ES-I3 (cell line): ENCODE measurements at regions not wholly inside any gene's neighbourhood (a gene's known extent, or its start where the extent isn't known, plus 50 kb on each side); places are given as distances from the start of the nearest gene placed in this dataset.

Experiments used
- H3K36me3 ChIP-seq: 2 replicates; pipeline ENCODE4 v1.6.1; 2013; ENCODE audit warnings: mild to moderate bottlenecking, low read length, control low read depth, moderate library complexity; ENCODE audit not compliant: insufficient read depth
- H3K4me1 ChIP-seq: 2 replicates; pipeline ENCODE4 v1.6.1; 2013; ENCODE audit warnings: mild to moderate bottlenecking, control low read depth, low read length; ENCODE audit not compliant: insufficient read depth
- H3K9ac ChIP-seq: 2 replicates; pipeline ENCODE4 v1.6.1; 2013; ENCODE audit warnings: low read depth, mild to moderate bottlenecking, low read length, moderate library complexity
- H3K9me3 ChIP-seq: 2 replicates; pipeline ENCODE4 v1.6.1; 2013; ENCODE audit warnings: mild to moderate bottlenecking, low read length, moderate library complexity; ENCODE audit not compliant: control insufficient read depth, insufficient read depth

DNA sequence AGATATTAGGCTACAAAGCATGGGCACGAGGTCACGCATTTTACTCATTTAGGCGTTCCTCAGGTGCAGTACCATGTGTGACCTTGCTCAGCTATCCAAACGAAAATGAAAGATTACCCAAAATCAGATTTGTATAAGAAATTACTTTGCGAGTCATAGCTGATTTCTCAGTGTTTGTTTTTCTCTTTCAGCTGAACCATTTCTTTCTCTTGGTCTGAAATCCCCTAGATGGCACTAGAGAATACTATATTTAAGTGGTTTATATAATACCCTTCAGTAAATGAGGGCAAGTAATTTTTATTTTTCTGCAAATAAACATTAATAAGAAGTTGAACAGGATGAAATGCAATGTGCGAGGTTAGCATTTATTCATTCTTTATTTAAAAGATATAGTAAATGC lies 496.6 kb downstream of the STIM2 start:
- peaks cover 15% of the 10 kb centered on the region for H3K4me1 ChIP-seq
- H3K9me3 ChIP-seq, result no peaks in the 10 kb centered on the region
- no peak overlapping the region for H3K9ac ChIP-seq
- H3K36me3 ChIP-seq, result no peaks in the 10 kb centered on the region

DNA sequence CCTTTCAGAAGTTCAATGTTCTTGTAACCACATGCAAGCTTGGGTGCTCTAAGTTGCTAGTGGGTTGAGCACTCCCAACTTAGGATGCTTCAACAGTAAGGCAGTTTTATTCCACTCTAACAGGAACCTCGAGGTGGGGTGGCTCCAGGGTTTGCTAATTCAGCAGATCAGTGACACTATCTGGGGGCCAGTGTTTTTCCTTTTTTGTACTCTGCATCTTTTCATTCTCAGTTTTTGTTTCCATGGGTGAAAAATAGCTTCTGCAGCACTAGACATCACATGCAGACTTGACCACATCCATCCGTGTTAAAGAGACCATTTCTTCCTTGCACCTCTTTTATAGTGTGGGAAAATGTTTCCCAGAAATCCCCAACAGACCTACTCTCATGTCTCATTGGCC lies 497.6 kb downstream of the STIM2 start:
- Histone ChIP-seq H3K36me3 (no peaks in the 10 kb centered on the region), H3K9ac (no peak overlapping the region), H3K9me3 (no peaks in the 10 kb centered on the region), H3K4me1 (peaks cover 15% of the 10 kb centered on the region)

DNA sequence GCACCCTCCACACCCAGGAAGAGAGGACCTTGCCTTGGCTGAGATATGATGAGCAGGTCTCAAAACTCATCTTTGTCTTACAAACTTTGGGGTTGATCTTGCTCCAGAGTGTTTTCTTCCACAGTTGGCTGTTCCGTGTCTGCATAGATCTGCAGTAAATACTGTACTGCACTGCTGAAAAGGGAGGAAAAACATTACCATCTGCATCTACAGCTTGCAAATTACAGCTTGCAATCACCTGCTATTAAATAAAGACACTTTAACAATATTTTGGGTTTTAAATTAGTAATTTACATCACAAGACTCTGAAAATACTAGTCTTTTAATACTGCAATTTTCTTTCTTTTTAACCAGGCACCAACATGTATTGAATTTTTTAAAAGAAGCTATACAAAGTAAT lies 499.5 kb downstream of the STIM2 start:
- Histone ChIP-seq H3K9me3 (no peaks in the 10 kb centered on the region), H3K4me1 (peaks cover 15% of the 10 kb centered on the region), H3K9ac (no peak overlapping the region), H3K36me3 (no peaks in the 10 kb centered on the region)

DNA sequence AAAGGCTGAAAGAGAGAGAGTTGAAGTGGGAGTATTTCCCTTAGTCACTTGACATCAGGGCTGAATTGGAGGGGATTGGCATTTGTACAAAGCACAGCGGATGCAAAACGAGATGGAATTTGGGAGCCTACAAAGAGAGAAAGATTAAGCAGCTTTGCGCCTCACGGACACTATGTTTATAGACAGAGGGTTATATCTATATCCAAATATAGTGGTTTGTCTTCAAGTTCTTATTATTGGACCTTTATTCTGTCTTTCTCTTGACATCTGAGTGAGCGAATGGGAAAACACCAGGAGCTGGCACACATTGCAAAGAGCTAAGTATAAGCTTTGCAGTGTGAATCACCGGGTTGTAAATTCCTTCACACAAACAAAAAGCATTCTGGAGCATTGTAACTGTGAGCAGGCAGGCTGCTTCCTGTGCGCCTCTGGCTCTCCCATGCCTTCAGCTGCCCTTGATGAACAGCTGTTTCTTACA lies 500.2 kb downstream of the STIM2 start:
- H3K9me3 ChIP-seq, result no peaks in the 10 kb centered on the region
- H3K9ac ChIP-seq, result no peak overlapping the region
- H3K4me1 ChIP-seq, result peaks cover 15% of the 10 kb centered on the region
- no peaks in the 10 kb centered on the region for H3K36me3 ChIP-seq

DNA sequence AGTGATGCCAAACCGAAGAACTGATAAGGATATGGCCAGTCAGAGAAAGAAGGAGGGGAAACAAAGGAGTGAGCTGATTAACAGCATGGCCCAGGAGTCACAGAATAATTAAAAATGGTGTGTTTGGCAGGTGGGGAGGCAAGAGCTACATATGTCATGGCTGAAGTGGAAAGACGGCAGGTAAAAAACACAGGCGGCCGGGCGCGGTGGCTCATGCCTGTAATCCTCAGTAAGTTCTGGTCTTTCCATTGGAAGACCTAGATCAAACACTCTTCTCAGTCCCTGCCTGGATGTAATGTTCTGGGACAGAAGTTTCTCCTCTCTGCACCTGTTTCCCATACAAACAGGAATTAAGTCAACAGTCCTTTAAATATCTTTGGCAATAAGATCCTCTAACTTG lies 503.9 kb downstream of the STIM2 start:
- no peaks in the 10 kb centered on the region for H3K9me3 ChIP-seq
- peaks cover 15% of the 10 kb centered on the region for H3K4me1 ChIP-seq
- H3K9ac ChIP-seq, result no peak overlapping the region
- H3K36me3 ChIP-seq, result no peaks in the 10 kb centered on the region

DNA sequence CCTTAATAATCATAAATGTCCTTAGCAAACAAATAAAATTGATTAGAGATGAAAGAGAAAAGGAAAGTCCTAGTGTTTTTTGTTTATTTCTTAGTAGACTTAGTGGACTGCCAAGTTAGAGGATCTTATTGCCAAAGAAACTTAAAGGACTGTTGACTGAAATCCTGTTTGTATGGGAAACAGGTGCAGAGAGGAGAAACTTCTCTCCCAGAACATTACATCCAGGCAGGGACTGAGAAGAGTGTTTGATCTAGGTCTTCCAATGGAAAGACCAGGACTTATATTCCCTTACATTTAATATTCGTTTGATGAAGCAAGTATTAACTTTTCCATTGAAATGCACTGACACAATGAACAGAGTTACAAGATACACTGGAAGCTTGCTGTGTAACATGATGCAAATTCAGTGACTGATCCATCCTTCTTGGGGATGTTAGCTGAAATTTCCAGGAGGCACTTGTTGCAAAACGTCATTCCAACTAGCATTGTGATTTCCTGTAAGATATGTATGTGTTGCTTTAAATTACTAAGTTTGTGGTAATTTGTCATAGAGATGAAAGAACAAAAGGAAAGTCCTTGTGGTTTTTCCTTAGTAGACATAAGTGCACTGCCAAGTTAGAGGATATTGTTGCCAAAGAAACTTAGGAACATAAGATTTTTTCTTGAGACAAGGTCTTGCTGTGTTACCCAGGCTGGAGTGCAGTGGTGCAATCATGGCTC lies 505.6 kb downstream of the STIM2 start:
- H3K9ac ChIP-seq, result no peak overlapping the region
- H3K9me3 ChIP-seq, result no peaks in the 10 kb centered on the region
- H3K4me1 ChIP-seq, result peaks cover 3% of the 10 kb centered on the region
- no peaks in the 10 kb centered on the region for H3K36me3 ChIP-seq

DNA sequence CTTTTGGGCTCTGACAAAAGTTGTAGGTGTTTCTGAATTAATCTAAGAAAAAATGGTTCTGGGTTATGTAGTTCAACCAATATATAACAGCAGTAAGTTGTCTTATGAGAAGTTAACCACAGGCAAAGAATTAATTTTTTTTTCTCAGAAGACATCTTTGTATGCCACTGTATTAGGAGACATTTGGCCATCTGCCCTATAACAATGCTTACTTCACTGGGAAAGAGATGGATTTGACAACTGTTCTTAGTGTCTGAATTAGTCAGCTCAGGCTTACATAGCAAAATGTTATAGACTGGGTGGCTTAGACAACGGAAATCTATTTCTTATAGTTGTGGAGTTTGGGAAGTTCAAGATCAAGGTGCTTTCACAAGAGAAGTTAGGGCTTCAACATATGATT lies 508.1 kb downstream of the STIM2 start:
- Histone ChIP-seq H3K9me3 (no peaks in the 10 kb centered on the region), H3K4me1 (no peaks in the 10 kb centered on the region), H3K36me3 (no peaks in the 10 kb centered on the region), H3K9ac (no peak overlapping the region)

DNA sequence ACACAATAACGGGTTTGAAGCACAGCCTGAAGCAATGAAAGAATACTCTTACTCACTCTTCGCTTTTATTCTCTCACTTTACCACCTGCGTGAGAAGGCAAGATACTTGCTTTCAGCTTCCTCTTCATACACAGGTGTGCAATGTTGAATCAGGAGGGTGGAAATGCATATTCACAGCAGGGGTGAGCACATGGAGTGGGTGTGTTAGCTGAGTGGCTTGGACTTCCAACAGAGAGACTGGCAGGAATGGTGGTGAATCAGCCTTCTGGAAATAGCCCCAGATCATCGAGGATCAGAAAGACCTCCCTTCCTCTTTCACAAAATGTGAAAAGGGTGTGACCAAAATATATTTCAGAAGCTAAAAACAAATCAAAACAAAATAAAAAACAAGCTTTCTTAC lies 521.2 kb downstream of the STIM2 start:
- Histone ChIP-seq H3K4me1 (no peaks in the 10 kb centered on the region), H3K36me3 (no peaks in the 10 kb centered on the region), H3K9ac (no peak overlapping the region), H3K9me3 (no peaks in the 10 kb centered on the region)

DNA sequence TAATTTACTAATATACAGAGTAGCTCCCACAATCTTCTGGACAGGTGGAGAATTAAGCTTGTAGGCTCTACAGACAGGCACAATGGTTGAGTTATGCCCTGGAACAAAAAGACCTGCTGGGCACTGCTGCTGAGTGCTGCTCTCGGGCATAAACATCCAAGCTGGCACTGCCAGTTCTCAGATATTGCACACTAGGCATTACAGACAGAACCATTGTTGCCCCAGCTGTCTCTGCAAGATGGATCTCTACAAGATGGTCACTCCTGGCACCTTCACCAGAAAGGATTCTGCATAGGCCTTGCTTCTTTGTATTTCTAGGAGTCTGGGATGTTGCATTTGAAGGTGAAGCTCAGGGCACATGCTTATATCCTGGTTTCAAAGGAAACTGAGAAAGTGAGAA lies 527.1 kb downstream of the STIM2 start:
- no peak overlapping the region for H3K9ac ChIP-seq
- no peaks in the 10 kb centered on the region for H3K9me3 ChIP-seq
- H3K36me3 ChIP-seq, result no peaks in the 10 kb centered on the region
- H3K4me1 ChIP-seq, result no peaks in the 10 kb centered on the region

DNA sequence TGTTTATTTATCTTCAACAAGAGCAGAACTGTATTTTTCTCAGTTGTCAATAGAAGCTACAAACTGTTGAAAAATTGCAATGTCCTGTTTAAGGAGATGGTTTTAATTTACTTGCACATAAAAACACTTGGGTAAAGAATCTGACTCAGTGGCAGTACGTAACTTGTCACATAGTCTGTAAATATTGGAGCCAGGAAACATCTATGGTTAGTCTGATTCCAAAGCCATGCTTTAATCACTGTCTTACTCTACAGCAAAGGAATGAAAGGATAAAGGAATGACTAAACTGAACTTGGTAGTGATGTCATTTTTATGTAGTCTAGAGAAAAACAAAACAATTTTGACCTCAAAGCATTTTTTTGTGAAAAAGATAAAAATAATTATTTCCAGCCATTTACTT lies 537.2 kb downstream of the STIM2 start:
- no peak overlapping the region for H3K9ac ChIP-seq
- H3K36me3 ChIP-seq, result no peaks in the 10 kb centered on the region
- no peaks in the 10 kb centered on the region for H3K9me3 ChIP-seq
- H3K4me1 ChIP-seq, result no peaks in the 10 kb centered on the region

DNA sequence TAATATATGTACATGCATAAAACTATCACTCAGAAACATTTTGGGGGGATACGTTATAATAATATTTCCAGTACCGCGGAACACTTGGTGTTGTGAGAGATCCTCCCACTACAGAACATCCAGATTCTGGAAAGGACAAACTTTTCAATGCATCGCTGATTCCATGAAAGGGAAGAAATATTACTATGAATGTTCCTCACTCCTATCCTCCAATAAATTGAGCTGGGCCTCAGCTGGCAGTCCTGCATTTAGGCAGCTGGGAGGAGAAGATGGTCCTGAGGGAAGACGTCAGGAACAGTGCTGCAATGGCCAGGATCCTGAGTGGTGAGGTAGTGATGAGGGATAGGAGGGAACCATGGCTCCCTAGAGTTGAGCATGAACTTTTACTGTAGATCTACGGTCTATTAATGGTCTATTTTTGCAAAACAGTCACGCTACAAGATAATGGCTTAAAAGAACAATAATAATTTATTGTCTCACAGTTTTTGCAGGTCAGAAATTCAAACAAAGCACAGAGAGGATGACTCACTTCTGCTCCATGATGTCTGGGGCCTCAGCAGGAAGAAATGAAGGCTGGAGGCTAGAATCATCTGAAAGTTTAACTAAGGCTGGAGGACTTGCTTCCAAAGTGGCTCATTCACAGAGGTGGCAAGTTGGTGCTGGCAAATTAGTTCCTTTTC lies 538.1 kb downstream of the STIM2 start:
- Histone ChIP-seq H3K4me1 (no peaks in the 10 kb centered on the region), H3K36me3 (no peaks in the 10 kb centered on the region), H3K9ac (no peak overlapping the region), H3K9me3 (no peaks in the 10 kb centered on the region)

DNA sequence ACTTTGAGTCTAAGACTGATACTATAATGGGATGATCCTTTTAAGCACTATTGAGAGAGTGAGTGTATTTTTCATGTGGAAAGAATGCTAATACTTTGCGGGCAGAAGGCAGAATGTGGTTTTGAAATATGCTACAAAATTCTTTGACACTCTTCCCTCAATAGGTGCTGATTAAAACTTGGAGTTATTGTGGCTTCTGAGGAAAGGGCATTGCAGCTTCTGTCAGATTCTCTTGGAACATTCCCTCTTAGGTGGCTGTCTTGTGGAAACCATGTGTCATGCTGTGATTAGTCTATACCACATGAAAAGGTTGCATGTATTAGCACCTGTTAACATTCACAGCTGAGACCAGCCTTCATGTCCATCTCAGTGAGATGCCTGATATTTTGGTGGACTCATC lies 547.0 kb downstream of the STIM2 start:
- Histone ChIP-seq H3K9me3 (peaks cover 15% of the 10 kb centered on the region; the same call in 1 of the 2 replicates), H3K9ac (no peak overlapping the region), H3K36me3 (no peaks in the 10 kb centered on the region), H3K4me1 (no peaks in the 10 kb centered on the region)

DNA sequence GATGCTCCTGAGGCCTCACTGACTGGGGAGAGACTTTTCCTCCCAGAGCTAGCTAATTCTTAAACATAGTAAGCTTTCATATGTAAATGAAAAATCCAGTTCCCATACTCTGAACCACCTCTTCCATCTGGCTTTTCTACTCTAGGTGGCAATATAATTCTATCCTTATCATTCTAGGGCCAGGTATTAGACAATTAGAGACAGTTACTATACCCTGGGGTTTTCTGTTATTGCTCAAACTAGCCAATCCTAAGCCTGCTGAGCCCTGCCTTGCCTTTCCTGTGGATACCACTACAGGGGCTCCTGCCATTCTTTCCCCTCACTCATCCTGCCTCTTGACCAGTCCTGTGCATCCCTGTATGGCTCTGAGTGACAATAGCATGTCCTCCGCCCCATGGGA lies 552.0 kb downstream of the STIM2 start:
- no peak overlapping the region for H3K9ac ChIP-seq
- H3K36me3 ChIP-seq, result no peaks in the 10 kb centered on the region
- no peaks in the 10 kb centered on the region for H3K4me1 ChIP-seq
- 0 out of 2 replicates have a peak, but pooled peaks cover 2% of the 10 kb centered on the region for H3K9me3 ChIP-seq

DNA sequence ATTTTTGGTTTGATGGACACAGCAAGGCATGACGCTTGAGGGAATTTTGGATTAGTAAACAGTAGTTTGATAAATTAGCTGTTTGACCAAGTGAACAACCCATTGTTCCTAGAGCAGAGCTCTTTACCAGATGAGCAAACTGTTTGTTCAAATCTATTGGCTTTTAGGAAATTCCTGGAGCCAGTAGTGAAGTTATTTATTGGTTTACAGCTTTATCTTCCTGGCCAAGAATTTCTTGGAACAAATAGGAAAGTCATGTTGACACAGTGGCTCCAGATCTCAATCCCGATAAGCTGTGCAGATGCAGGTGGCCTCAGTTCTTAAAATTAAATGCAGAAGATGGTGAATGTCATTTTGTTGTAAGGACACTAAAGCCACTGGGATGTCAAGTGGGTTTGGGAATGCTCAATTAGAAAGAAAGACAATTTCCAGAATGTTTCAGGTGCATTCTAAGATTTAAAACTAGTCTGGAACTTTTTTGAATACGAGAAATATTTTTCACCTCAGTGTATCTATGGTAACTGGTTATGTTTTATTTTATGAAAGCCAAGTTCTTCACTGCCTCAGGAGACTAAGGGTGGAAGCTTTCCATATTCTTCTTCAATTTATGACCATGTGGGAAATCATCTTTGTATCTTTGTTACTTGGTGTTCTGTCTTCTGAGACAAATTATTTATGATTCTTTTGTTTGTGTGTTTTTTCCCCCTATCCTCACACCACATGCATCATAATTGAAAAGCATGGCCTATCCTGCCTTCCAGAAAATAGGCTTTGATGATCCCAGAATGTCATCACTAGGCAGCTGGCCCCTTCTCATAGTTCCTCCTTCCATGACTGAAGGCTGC lies 554.5 kb downstream of the STIM2 start:
- Histone ChIP-seq H3K4me1 (no peaks in the 10 kb centered on the region), H3K9me3 (0 out of 2 replicates have a peak, but pooled peaks cover 2% of the 10 kb centered on the region), H3K36me3 (no peaks in the 10 kb centered on the region), H3K9ac (no peak overlapping the region)
